CD4-positive, alpha-beta T cell (primary cell): ENCODE measurements at regions not wholly inside any gene's neighbourhood (a gene's known extent, or its start where the extent isn't known, plus 50 kb on each side); places are given as distances from the start of the nearest gene placed in this dataset.

Source experiments
- ATAC-seq: fragments of 200-7000 bp; cut with Tn5 transposase; one replicate; pipeline ENCODE4 v1.10.0; 2022; ENCODE audit warnings: mild to moderate bottlenecking; ENCODE audit not compliant: poor library complexity
- CTCF ChIA-PET: fragments of 350-600 bp; sonication (Branson Sonifier 250); formaldehyde crosslinking; loops from one replicate; lab custom pipeline; 2021; ENCODE audit warnings: antibody characterized with exemption, inconsistent platforms; lab: Charles Lee
- POLR2A ChIA-PET: fragments of 350-600 bp; sonication (Branson Sonifier 250); formaldehyde crosslinking; loops from one replicate; lab custom pipeline; 2021; ENCODE audit warnings: antibody characterized with exemption, inconsistent platforms; lab: Charles Lee
- DNase-seq, 14 experiments: peaks; one replicate each; pipeline ENCODE4 v3.0.0-alpha.2; 2013 to 2020; ENCODE audit warnings: mixed read lengths in 2 of 14
- H3K27ac ChIP-seq, 2 donors: one replicate each; pipeline versions ENCODE4 v1.5.1 to v1.7.0; 2013; ENCODE audit warnings: low read length in 2 of 2, low read depth in 1 of 2, mild to moderate bottlenecking in 1 of 2
- H3K27me3 ChIP-seq, 2 experiments: 1 replicate in 1 of 2; 2 replicates in 1 of 2; pipeline versions ENCODE4 v1.6.1 to v1.7.0; 2013; ENCODE audit warnings: low read length in 2 of 2, control low read depth in 1 of 2, mild to moderate bottlenecking in 1 of 2, moderate library complexity in 1 of 2; ENCODE audit not compliant: insufficient read depth in 2 of 2, control insufficient read depth in 1 of 2
- H3K36me3 ChIP-seq: one replicate; pipeline ENCODE4 v1.6.1; 2013; ENCODE audit warnings: low read length, control low read depth; ENCODE audit not compliant: insufficient read depth
- H3K4me1 ChIP-seq: one replicate; pipeline ENCODE4 v1.6.1; 2013; ENCODE audit warnings: low read length, control low read depth; ENCODE audit not compliant: insufficient read depth
- H3K4me3 ChIP-seq: one replicate; pipeline ENCODE4 v1.5.1; 2013; ENCODE audit warnings: mild to moderate bottlenecking, low read length, moderate library complexity
- H3K9me3 ChIP-seq, 2 experiments: 1 replicate in 1 of 2; 2 replicates in 1 of 2; pipeline versions ENCODE4 v1.6.1 to v1.7.0; 2013; ENCODE audit warnings: low read length in 2 of 2, mild to moderate bottlenecking in 2 of 2, control low read depth in 1 of 2, moderate library complexity in 1 of 2; ENCODE audit not compliant: control insufficient read depth in 1 of 2, insufficient read depth in 1 of 2
- H3K27ac Mint-ChIP-seq: one replicate; pipeline ENCODE4 v1.8.0; 2020; ENCODE audit warnings: mixed read lengths
- H3K27me3 Mint-ChIP-seq: one replicate; pipeline ENCODE4 v1.8.0; 2021; ENCODE audit warnings: mixed read lengths
- H3K36me3 Mint-ChIP-seq: one replicate; pipeline ENCODE4 v1.8.0; 2021; ENCODE audit warnings: low read depth, mixed read lengths
- H3K4me1 Mint-ChIP-seq: one replicate; pipeline ENCODE4 v1.8.0; 2021; ENCODE audit warnings: low read depth, mixed read lengths
- H3K4me3 Mint-ChIP-seq: one replicate; pipeline ENCODE4 v1.8.0; 2020; ENCODE audit warnings: mild to moderate bottlenecking, mixed read lengths
- H3K9me3 Mint-ChIP-seq: one replicate; pipeline ENCODE4 v1.8.0; 2020; ENCODE audit warnings: mixed read lengths
- intact Hi-C, 2 experiments: fragments of 100-400 bp; cut with DNase I in 1 of 2; cut with micrococcal nuclease in 1 of 2; formaldehyde crosslinking; loops; one replicate each; pipeline versions ENCODE4 v1.15.1 to v1.9.0; 2023 to 2025; cut with DNase I, micrococcal nuclease
- TF ChIP-seq, protein P1 (sequence below): fragments of 200-600 bp; IDR thresholded peaks from one replicate; pipeline ENCODE4 v1.8.0; 2022; ENCODE audit warnings: antibody characterized with exemption, mild to moderate bottlenecking

DNA sequence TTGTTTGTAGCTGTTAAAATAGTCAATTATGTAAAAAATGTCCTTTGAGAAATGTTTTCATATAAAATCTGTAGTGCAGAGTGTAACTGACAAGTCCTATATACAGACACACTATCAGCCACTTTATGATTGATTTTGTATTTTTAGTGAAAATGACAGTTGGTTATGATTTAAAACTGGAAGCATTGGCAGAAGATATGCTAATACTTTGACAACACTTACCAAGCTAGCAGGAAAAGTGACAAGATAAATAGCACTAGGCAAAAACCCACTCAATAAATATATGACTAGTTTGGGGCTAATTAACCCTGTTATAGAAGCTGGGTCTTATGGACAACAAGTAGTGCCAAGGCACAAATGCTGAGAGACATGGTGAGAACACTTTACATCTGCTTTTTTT is 772.9 kb upstream of the NOVA1 start:
- no peaks in the 10 kb centered on the region for H3K27me3 ChIP-seq
- CTCF ChIA-PET, result no interaction called here
- TF ChIP-seq, protein P1, sequence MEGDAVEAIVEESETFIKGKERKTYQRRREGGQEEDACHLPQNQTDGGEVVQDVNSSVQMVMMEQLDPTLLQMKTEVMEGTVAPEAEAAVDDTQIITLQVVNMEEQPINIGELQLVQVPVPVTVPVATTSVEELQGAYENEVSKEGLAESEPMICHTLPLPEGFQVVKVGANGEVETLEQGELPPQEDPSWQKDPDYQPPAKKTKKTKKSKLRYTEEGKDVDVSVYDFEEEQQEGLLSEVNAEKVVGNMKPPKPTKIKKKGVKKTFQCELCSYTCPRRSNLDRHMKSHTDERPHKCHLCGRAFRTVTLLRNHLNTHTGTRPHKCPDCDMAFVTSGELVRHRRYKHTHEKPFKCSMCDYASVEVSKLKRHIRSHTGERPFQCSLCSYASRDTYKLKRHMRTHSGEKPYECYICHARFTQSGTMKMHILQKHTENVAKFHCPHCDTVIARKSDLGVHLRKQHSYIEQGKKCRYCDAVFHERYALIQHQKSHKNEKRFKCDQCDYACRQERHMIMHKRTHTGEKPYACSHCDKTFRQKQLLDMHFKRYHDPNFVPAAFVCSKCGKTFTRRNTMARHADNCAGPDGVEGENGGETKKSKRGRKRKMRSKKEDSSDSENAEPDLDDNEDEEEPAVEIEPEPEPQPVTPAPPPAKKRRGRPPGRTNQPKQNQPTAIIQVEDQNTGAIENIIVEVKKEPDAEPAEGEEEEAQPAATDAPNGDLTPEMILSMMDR, result no peak
- no peak overlapping the region for H3K4me3 Mint-ChIP-seq
- no peak overlapping the region for H3K27ac Mint-ChIP-seq
- no peaks in the 10 kb centered on the region for H3K36me3 Mint-ChIP-seq
- peaks cover 27% of the 10 kb centered on the region for H3K9me3 Mint-ChIP-seq
- POLR2A ChIA-PET, result no interaction called here
- ATAC-seq (no peak), DNase-seq (no peak)
- H3K4me3 ChIP-seq, result no peak overlapping the region
- intact Hi-C loops, result no loop called here
- no peaks in the 10 kb centered on the region for H3K4me1 ChIP-seq
- peaks cover 0 to 6% of the 10 kb centered on the region in 2 experiments for H3K9me3 ChIP-seq
- H3K27me3 Mint-ChIP-seq, result no peaks in the 10 kb centered on the region
- H3K27ac ChIP-seq, result no peak overlapping the region
- H3K36me3 ChIP-seq, result no peaks in the 10 kb centered on the region
- no peaks in the 10 kb centered on the region for H3K4me1 Mint-ChIP-seq

DNA sequence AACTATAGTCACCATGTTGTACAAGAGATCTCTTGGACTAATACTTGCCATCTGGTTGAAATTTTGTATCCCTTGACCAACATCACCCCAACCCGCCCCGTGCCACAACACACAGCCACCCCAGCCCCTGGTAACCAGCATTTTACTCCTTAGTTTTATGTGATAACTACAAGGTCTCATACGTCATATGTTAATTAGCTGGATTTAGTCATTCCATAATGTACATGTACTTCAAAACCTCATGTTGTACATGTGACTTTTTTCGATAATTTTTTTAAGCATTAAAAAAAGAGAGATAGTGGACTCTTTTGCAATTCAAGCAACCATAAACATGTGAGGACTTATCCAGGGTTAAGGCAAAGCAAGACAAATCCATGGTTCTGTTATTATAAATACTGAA is 773.4 kb upstream of the NOVA1 start:
- no peaks in the 10 kb centered on the region for H3K27me3 ChIP-seq
- H3K4me3 ChIP-seq, result no peak overlapping the region
- peaks cover 0 to 6% of the 10 kb centered on the region in 2 experiments for H3K9me3 ChIP-seq
- ATAC-seq (no peak), DNase-seq (no peak)
- H3K36me3 Mint-ChIP-seq, result no peaks in the 10 kb centered on the region
- H3K4me1 ChIP-seq, result no peaks in the 10 kb centered on the region
- intact Hi-C loops, result no loop called here
- peaks cover 29% of the 10 kb centered on the region for H3K9me3 Mint-ChIP-seq
- TF ChIP-seq, protein P1, result no peak
- no peak overlapping the region for H3K27ac Mint-ChIP-seq
- H3K27ac ChIP-seq, result no peak overlapping the region
- no peak overlapping the region for H3K4me3 Mint-ChIP-seq
- ChIA-PET CTCF (no interaction called here), POLR2A (no interaction called here)
- H3K27me3 Mint-ChIP-seq, result no peaks in the 10 kb centered on the region
- no peaks in the 10 kb centered on the region for H3K4me1 Mint-ChIP-seq
- H3K36me3 ChIP-seq, result no peaks in the 10 kb centered on the region

DNA sequence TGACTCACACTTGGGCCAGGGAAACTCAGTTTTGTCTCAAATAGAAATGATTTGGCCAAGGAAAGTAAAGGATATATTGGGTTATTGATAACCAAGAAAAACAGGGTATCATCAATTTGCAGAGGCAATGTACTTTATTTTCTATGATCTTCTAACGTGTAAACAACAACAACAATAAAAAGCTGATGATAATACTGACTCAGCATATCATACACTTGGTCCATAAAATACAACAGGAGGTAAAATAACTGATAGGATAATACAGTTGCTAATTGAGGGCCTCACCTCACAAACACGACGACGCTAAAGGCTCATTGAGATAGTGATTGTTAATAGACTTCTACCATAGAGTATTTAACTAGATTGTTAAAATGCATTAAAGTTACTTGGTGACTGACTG is 774.0 kb upstream of the NOVA1 start:
- intact Hi-C loops, result no loop called here
- ChIA-PET CTCF (no interaction called here), POLR2A (no interaction called here)
- Histone ChIP-seq H3K27ac (no peak overlapping the region), H3K36me3 (no peaks in the 10 kb centered on the region), H3K4me1 (no peaks in the 10 kb centered on the region), H3K4me3 (no peak overlapping the region), H3K27me3 (no peaks in the 10 kb centered on the region), H3K9me3 (peaks cover 0 to 6% of the 10 kb centered on the region in 2 experiments)
- H3K4me1 Mint-ChIP-seq, result no peaks in the 10 kb centered on the region
- TF ChIP-seq, protein P1, result no peak
- no peaks in the 10 kb centered on the region for H3K27me3 Mint-ChIP-seq
- no peak overlapping the region for H3K27ac Mint-ChIP-seq
- H3K4me3 Mint-ChIP-seq, result no peak overlapping the region
- peaks cover 26% of the 10 kb centered on the region for H3K9me3 Mint-ChIP-seq
- no peak for ATAC-seq
- no peak for DNase-seq
- no peaks in the 10 kb centered on the region for H3K36me3 Mint-ChIP-seq
